Thymus (tissue), 11 donors: ENCODE measurements at regions not wholly inside any gene's neighbourhood (a gene's known extent, or its start where the extent isn't known, plus 50 kb on each side); places are given as distances from the start of the nearest gene placed in this dataset.

Source experiments
- DNase-seq, 9 donors: peaks; one replicate each; pipeline ENCODE4 v3.0.0-alpha.2; 2013; ENCODE audit warnings: low spot score in 9 of 9, low read depth in 6 of 9, missing footprints in 1 of 9
- H3K27ac ChIP-seq, 2 donors: one replicate each; pipeline ENCODE4 v1.5.1; 2013; ENCODE audit warnings: control low read depth in 1 of 2, low read depth in 1 of 2, low read length in 1 of 2, mild to moderate bottlenecking in 1 of 2, moderate library complexity in 1 of 2
- H3K27me3 ChIP-seq, 2 donors: one replicate each; pipeline ENCODE4 v1.5.1; 2013; ENCODE audit warnings: low read length in 1 of 2; ENCODE audit not compliant: control insufficient read depth in 2 of 2, insufficient read depth in 1 of 2
- H3K36me3 ChIP-seq, 2 donors: one replicate each; pipeline ENCODE4 v1.5.1; 2013; ENCODE audit warnings: low read length in 1 of 2, mild to moderate bottlenecking in 1 of 2, moderate library complexity in 1 of 2; ENCODE audit not compliant: control insufficient read depth in 2 of 2, insufficient read depth in 2 of 2
- H3K4me1 ChIP-seq, 2 donors: one replicate each; pipeline ENCODE4 v1.5.1; 2013; ENCODE audit warnings: low read length in 2 of 2; ENCODE audit not compliant: control insufficient read depth in 2 of 2, insufficient read depth in 2 of 2
- H3K4me3 ChIP-seq, 2 donors: one replicate each; pipeline ENCODE4 v1.5.1; 2013; ENCODE audit warnings: low read length in 2 of 2, control low read depth in 1 of 2, mild to moderate bottlenecking in 1 of 2
- H3K9me3 ChIP-seq, 2 donors: one replicate each; pipeline ENCODE4 v1.5.1; 2013; ENCODE audit warnings: low read length in 1 of 2, mild to moderate bottlenecking in 1 of 2; ENCODE audit not compliant: control insufficient read depth in 2 of 2, insufficient read depth in 1 of 2
- WGBS: extraction: QIAGEN DNeasy Blood & Tissue Kit; methylation state at CpG from one replicate; pipeline ENCODE4 v1.1.7; 2013; 5-methylcytosine and 5-hydroxymethylcytosine counted together
- donor health status: healthy.

DNA sequence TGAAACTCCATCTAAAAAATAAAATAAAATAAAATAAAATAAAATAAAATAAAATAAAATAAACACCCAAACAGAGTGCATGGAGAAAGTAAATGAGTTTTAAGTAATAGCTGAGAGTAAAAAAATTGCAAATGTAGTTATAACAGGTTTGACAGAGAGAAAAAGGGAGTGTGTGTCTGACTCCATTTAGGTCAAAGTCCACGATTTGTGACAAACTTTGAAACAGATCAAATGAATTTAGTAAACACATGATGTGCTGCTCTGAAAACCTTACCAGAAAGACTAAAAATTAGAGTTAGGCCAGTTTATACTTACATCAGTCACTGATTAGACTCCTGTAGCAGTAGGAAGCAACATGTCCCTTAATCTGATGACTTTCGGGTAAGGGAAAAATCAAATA lies 346.6 kb downstream of the PARP8 start:
- Histone ChIP-seq H3K27me3 (no peaks in the 10 kb centered on the region), H3K4me1 (no peaks in the 10 kb centered on the region), H3K9me3 (no peaks in the 10 kb centered on the region), H3K36me3 (no peaks in the 10 kb centered on the region), H3K27ac (no peak overlapping the region), H3K4me3 (no peak overlapping the region)
- no peak for DNase-seq
- WGBS, result 97% methylated on average over 2 of the region's 2 CpGs

- H3K4me1 ChIP-seq, result no peaks in the 10 kb centered on the region
- H3K36me3 ChIP-seq, result no peaks in the 10 kb centered on the region
- no peak for DNase-seq
- H3K9me3 ChIP-seq, result no peaks in the 10 kb centered on the region
- no peaks in the 10 kb centered on the region for H3K27me3 ChIP-seq
- 97% methylated on average over 2 of the region's 2 CpGs for WGBS
- no peak overlapping the region for H3K27ac ChIP-seq
- H3K4me3 ChIP-seq, result no peak overlapping the region
Observed at GRCh38 chr5:51018423-51018822, 352.0 kb downstream of the PARP8 start.

- H3K36me3 ChIP-seq, result no peaks in the 10 kb centered on the region
- H3K27me3 ChIP-seq, result no peaks in the 10 kb centered on the region
- no peak overlapping the region for H3K4me3 ChIP-seq
- no peaks in the 10 kb centered on the region for H3K9me3 ChIP-seq
- H3K4me1 ChIP-seq, result no peaks in the 10 kb centered on the region
- DNase-seq, result no peak
- H3K27ac ChIP-seq, result no peak overlapping the region
Observed at GRCh38 chr5:51024263-51024662, 357.8 kb downstream of the PARP8 start.

DNA sequence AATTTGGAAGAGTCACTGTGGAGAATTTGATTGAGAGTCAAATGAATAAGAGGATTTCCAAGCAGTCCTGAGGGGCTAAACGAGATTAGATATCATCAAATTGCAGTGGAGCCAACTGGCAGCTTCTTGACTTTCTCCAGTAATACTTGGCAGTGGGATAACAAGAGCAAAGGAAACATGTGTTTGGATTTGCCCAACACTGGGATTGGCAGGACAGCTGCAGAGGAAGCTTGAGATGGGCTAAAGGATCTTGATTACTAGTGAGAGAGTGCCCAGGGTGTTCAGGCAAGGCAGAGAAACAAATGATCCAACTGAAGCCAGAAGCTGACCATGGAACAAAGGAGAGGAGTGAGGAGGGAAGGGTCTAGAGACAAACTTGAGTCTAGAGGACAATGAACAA lies 356.0 kb upstream of the ISL1 start:
- 71% methylated on average over 1 of the region's 1 CpG for WGBS
- no peak overlapping the region for H3K27ac ChIP-seq
- no peaks in the 10 kb centered on the region for H3K27me3 ChIP-seq
- no peak for DNase-seq
- H3K4me1 ChIP-seq, result no peaks in the 10 kb centered on the region
- no peak overlapping the region for H3K4me3 ChIP-seq
- no peaks in the 10 kb centered on the region for H3K36me3 ChIP-seq
- no peaks in the 10 kb centered on the region for H3K9me3 ChIP-seq

GRCh38 chr5:51028394-51028793 lies 354.9 kb upstream of the ISL1 start:
- Histone ChIP-seq H3K27ac (no peak overlapping the region), H3K4me3 (no peak overlapping the region), H3K27me3 (no peaks in the 10 kb centered on the region), H3K4me1 (no peaks in the 10 kb centered on the region), H3K36me3 (no peaks in the 10 kb centered on the region), H3K9me3 (no peaks in the 10 kb centered on the region)
- DNase-seq, result no peak
- WGBS, result 87% methylated on average over 1 of the region's 1 CpG

DNA sequence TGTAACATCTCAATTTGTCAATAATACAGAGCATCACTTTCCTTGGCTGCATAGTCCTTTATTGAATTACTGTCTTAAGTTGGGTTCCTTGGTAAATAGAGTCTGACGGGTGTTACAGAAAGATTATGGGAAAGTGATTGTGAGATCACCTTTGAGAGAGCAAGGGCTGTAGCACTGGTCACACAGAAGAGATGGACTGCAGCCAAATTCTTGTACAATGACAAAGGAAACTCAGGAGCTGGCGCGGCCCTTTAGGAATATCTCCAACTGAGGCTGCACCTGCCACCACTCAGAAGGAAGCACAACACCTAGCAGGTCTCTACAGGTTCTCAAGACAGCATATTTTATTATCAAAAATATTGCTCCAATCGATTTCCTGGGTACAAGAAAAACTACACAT lies 350.0 kb upstream of the ISL1 start:
- Histone ChIP-seq H3K9me3 (no peaks in the 10 kb centered on the region), H3K27me3 (no peaks in the 10 kb centered on the region), H3K4me1 (no peaks in the 10 kb centered on the region), H3K4me3 (no peak overlapping the region), H3K27ac (no peak overlapping the region), H3K36me3 (no peaks in the 10 kb centered on the region)
- DNase-seq, result no peak
- 90% methylated on average over 4 of the region's 4 CpGs for WGBS

DNA sequence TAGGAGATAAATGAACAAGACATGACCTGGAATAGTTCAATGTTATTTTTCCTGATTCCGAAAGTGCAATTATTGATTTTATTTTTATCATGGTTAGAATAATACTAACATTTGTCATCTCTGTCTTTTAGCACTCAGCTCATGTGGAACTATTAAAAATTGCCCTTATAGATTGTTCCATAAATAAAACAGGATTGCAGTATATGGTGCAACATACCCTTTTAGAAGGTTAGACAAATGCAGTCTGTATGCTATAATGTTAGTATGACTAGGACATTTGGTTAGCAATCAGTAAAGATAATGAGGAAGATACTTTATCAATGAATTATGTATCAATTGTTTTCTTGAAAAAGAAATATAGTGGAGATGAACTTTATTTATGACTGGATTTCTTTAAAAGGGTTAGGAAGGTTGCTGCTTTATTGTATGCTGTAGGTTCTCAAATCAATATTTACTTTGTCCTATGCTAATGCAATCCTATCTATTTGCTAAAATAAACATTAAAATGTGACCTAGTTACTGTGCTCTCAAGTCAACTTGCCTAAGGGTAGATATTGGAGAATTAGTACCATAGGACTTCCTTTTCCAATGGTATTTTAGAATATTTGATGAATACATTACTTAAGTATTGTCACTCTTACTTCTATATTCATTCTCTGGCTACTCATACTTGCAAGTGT lies 348.9 kb upstream of the ISL1 start:
- Histone ChIP-seq H3K4me3 (no peak overlapping the region), H3K27me3 (no peaks in the 10 kb centered on the region), H3K27ac (no peak overlapping the region), H3K36me3 (no peaks in the 10 kb centered on the region), H3K9me3 (no peaks in the 10 kb centered on the region), H3K4me1 (no peaks in the 10 kb centered on the region)
- no peak for DNase-seq
- 98% methylated on average over 1 of the region's 1 CpG for WGBS

GRCh38 chr5:51039424-51040329 lies 343.6 kb upstream of the ISL1 start:
- no peaks in the 10 kb centered on the region for H3K36me3 ChIP-seq
- H3K4me1 ChIP-seq, result no peaks in the 10 kb centered on the region
- no peaks in the 10 kb centered on the region for H3K27me3 ChIP-seq
- H3K27ac ChIP-seq, result no peak overlapping the region
- no peak overlapping the region for H3K4me3 ChIP-seq
- DNase-seq, result no peak
- no peaks in the 10 kb centered on the region for H3K9me3 ChIP-seq
- 83% methylated on average over 6 of the region's 6 CpGs for WGBS

DNA sequence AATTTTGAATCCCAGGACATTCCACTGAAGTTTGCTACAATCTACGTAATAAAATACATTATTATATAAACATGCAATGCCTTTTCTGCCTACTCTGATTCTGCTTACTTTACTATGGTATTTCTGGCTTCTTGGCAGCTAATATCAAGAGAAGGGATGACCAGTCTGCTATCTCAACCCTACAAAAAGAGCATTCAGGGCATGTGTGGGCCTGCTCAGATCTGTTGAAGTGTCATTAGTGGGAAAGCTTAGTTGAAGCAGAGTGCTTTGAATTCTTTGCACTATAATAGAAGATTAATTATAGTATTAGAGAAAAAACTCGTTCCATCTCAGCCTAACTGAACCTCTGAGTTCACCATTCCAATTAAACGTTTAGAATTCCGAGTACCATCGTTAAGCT lies 339.5 kb upstream of the ISL1 start:
- Histone ChIP-seq H3K9me3 (no peaks in the 10 kb centered on the region), H3K27ac (no peak overlapping the region), H3K4me1 (no peaks in the 10 kb centered on the region), H3K36me3 (no peaks in the 10 kb centered on the region), H3K27me3 (no peaks in the 10 kb centered on the region), H3K4me3 (no peak overlapping the region)
- no peak for DNase-seq
- 87% methylated on average over 5 of the region's 5 CpGs for WGBS
